ENCODE measurements at regions not wholly inside any gene's neighbourhood (a gene's known extent, or its start where the extent isn't known, plus 50 kb on each side); places are given as distances from the start of the nearest gene placed in this dataset.

- TF ChIP-seq CTCF (IDR thresholded peaks at IDR 0.05; ENCODE audit: low read depth, low read length, poor library complexity, severe bottlenecking) (no peak), EZH2phosphoT487 (IDR thresholded peaks at IDR 0.05; ENCODE audit: borderline replicate concordance, low read length) (no peak)
Measured at GRCh38 chrX:143455046-143455445, 62.2 kb downstream of the SPANXN3 start.

Measured in DOHH2 (cell line).